Fibroblast of lung (primary cell): ENCODE measurements at regions not wholly inside any gene's neighbourhood (a gene's known extent, or its start where the extent isn't known, plus 50 kb on each side); places are given as distances from the start of the nearest gene placed in this dataset.

Experiments used
- DNase-seq, 2 donors: peaks; one replicate each; pipeline versions ENCODE4 v3.0.0 to v3.0.0-alpha.2; 2010; ENCODE audit warnings: low read depth in 2 of 2
- H2AFZ ChIP-seq: 2 replicates; pipeline ENCODE4 v1.5.1; 2012; ENCODE audit warnings: low read length, control low read depth, inconsistent platforms
- H3K27ac ChIP-seq: 2 replicates; pipeline ENCODE4 v1.5.1; 2011; ENCODE audit warnings: low read length, control low read depth; ENCODE audit not compliant: insufficient read depth
- H3K27me3 ChIP-seq: 2 replicates; pipeline ENCODE4 v1.5.1; 2011; ENCODE audit warnings: mild to moderate bottlenecking, low read length; ENCODE audit not compliant: control insufficient read depth, insufficient read depth
- H3K36me3 ChIP-seq: 2 replicates; pipeline ENCODE4 v1.5.1; 2011; ENCODE audit warnings: low read length; ENCODE audit not compliant: control insufficient read depth, insufficient read depth
- H3K4me1 ChIP-seq: 2 replicates; pipeline ENCODE4 v1.5.1; 2011; ENCODE audit warnings: low read length; ENCODE audit not compliant: control insufficient read depth, insufficient read depth; ENCODE audit errors: extremely low read depth
- H3K4me2 ChIP-seq: 2 replicates; pipeline ENCODE4 v1.5.1; 2011; ENCODE audit warnings: low read length, control low read depth; ENCODE audit not compliant: insufficient read depth; ENCODE audit errors: extremely low read depth
- H3K4me3 ChIP-seq, 4 experiments: fragments of 200-600 bp in 1 of 4; sonication (generic) in 1 of 4; replicated peaks in 1 of 4; 2 replicates each; pipeline ENCODE4 v1.5.1; 2011 to 2016; ENCODE audit warnings: low read length in 4 of 4, low read depth in 3 of 4, mild to moderate bottlenecking in 3 of 4, control low read depth in 2 of 4, inconsistent platforms in 1 of 4, mixed read lengths in 1 of 4; ENCODE audit not compliant: insufficient read depth in 1 of 4; ENCODE audit errors: control extremely low read depth in 1 of 4
- H3K79me2 ChIP-seq: 2 replicates; pipeline ENCODE4 v1.5.1; 2012; ENCODE audit warnings: mild to moderate bottlenecking, low read length, inconsistent platforms; ENCODE audit not compliant: control insufficient read depth, insufficient read depth
- H3K9ac ChIP-seq: 2 replicates; pipeline ENCODE4 v1.5.1; 2011; ENCODE audit warnings: mild to moderate bottlenecking, low read length, control low read depth; ENCODE audit not compliant: insufficient read depth
- H3K9me3 ChIP-seq: 2 replicates; pipeline ENCODE4 v1.5.1; 2012; ENCODE audit warnings: low read depth, low read length; ENCODE audit not compliant: control insufficient read depth, insufficient read depth
- H4K20me1 ChIP-seq: 2 replicates; pipeline ENCODE4 v1.5.1; 2011; ENCODE audit warnings: low read length; ENCODE audit not compliant: control insufficient read depth, insufficient read depth; ENCODE audit errors: extremely low read depth
- CTCF ChIP-seq, 2 donors: IDR thresholded peaks in 1 of 2; conservative IDR thresholded peaks in 1 of 2; 1 replicate in 1 of 2; 2 replicates in 1 of 2; pipeline ENCODE4 v1.5.1; 2011 to 2012; ENCODE audit warnings: low read length in 2 of 2, control low read depth in 1 of 2, inconsistent platforms in 1 of 2, low read depth in 1 of 2, mild to moderate bottlenecking in 1 of 2
- EZH2 ChIP-seq: IDR thresholded peaks from 2 replicates; pipeline ENCODE4 v1.5.1; 2012; ENCODE audit warnings: low read length, control low read depth, mild to moderate bottlenecking; ENCODE audit errors: missing control alignments

- no peak overlapping the region for H3K4me2 ChIP-seq
- TF ChIP-seq CTCF (conservative IDR thresholded peaks at IDR 0.05 in 1 of 2, IDR thresholded peaks at IDR 0.05 in 1 of 2; ENCODE audit: low read depth in 1 of 2, low read length in 2 of 2), result no peak
- TF ChIP-seq EZH2, result no peak
- no peak overlapping the region for H2AFZ ChIP-seq
Measured at GRCh38 chr5:143929486-143929885, 117.5 kb downstream of the HMHB1 start.

GRCh38 chr5:143930561-143930960 is 118.6 kb downstream of the HMHB1 start:
- Histone ChIP-seq H3K4me2 (no peak overlapping the region), H3K9me3 (no peaks in the 10 kb centered on the region), H4K20me1 (no peaks in the 10 kb centered on the region), H2AFZ (no peak overlapping the region), H3K27ac (no peak overlapping the region), H3K27me3 (no peaks in the 10 kb centered on the region), H3K79me2 (no peaks in the 10 kb centered on the region), H3K36me3 (no peaks in the 10 kb centered on the region), H3K4me1 (no peaks in the 10 kb centered on the region), H3K9ac (no peak overlapping the region), H3K4me3 (no peak overlapping the region)
- TF ChIP-seq EZH2, result no peak
- TF ChIP-seq CTCF (conservative IDR thresholded peaks at IDR 0.05 in 1 of 2, IDR thresholded peaks at IDR 0.05 in 1 of 2; ENCODE audit: low read depth in 1 of 2, low read length in 2 of 2), result no peak
- DNase-seq, result no peak

More at GRCh38 chr5:143929486-143929885, 117.5 kb downstream of the HMHB1 start:
- H3K9ac ChIP-seq, result no peak overlapping the region
- H3K9me3 ChIP-seq, result no peaks in the 10 kb centered on the region
- no peaks in the 10 kb centered on the region for H3K36me3 ChIP-seq
- H3K27me3 ChIP-seq, result no peaks in the 10 kb centered on the region
- no peak overlapping the region for H3K27ac ChIP-seq
- no peaks in the 10 kb centered on the region for H3K79me2 ChIP-seq
- H3K4me1 ChIP-seq, result no peaks in the 10 kb centered on the region
- H4K20me1 ChIP-seq, result no peaks in the 10 kb centered on the region
- H3K4me3 ChIP-seq, result no peak overlapping the region
- no peak for DNase-seq

DNA sequence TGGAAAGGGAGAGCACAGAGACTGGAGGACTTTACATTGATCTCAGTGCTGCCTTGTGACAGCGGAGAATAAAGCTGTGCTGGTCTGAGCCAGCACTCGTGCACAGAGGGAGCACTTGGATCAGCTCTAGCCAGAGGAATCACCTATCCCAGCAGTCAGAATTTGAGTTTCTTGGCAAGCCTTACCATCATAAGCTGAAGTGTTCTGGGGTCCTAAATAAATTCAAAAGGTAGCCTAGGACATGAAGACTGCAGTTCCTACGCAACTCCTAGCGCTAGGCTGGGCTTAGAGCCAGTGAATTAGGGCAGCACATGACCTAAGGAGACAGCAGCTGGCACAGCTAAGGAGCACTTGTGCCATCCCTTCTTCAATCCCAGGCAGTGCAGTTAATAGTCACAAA is 119.5 kb downstream of the HMHB1 start:
- no peak overlapping the region for H2AFZ ChIP-seq

More for the DNA sequence above, 119.5 kb downstream of the HMHB1 start:
- Histone ChIP-seq H4K20me1 (no peaks in the 10 kb centered on the region), H3K27ac (no peak overlapping the region), H3K4me1 (no peaks in the 10 kb centered on the region), H3K9me3 (no peaks in the 10 kb centered on the region), H3K9ac (no peak overlapping the region), H3K4me2 (no peak overlapping the region), H3K79me2 (no peaks in the 10 kb centered on the region), H3K36me3 (no peaks in the 10 kb centered on the region), H3K4me3 (no peak overlapping the region), H3K27me3 (no peaks in the 10 kb centered on the region)
- DNase-seq, result no peak
- TF ChIP-seq EZH2, result no peak
- no peak for TF ChIP-seq CTCF (conservative IDR thresholded peaks at IDR 0.05 in 1 of 2, IDR thresholded peaks at IDR 0.05 in 1 of 2; ENCODE audit: low read depth in 1 of 2, low read length in 2 of 2)
